ENCODE measurements at regions not wholly inside any gene's neighbourhood (a gene's known extent, or its start where the extent isn't known, plus 50 kb on each side); places are given as distances from the start of the nearest gene placed in this dataset.

GRCh38 chr4:176422511-176422910, 102.7 kb downstream of the SPCS3 start:
- Histone ChIP-seq H3K9me3 (replicated peaks) (no peaks in the 10 kb centered on the region), H3K27me3 (ENCODE audit: low read depth) (no peaks in the 10 kb centered on the region), H3K4me1 (no peaks in the 10 kb centered on the region), H3K27ac (replicated peaks) (no peak overlapping the region), H3K4me3 (no peak overlapping the region), H3K36me3 (no peaks in the 10 kb centered on the region)
- DNase-seq: no peak
- intact Hi-C loops (cut with micrococcal nuclease): no loop called here
- no peak for TF ChIP-seq CTCF (IDR thresholded peaks at IDR 0.05; ENCODE audit: borderline replicate concordance)

- Histone ChIP-seq H3K27me3 (ENCODE audit: low read depth) (no peaks in the 10 kb centered on the region), H3K27ac (replicated peaks) (no peak overlapping the region), H3K4me3 (no peak overlapping the region), H3K36me3 (no peaks in the 10 kb centered on the region), H3K9me3 (replicated peaks) (no peaks in the 10 kb centered on the region), H3K4me1 (no peaks in the 10 kb centered on the region)
- no peak for DNase-seq
- TF ChIP-seq CTCF (IDR thresholded peaks at IDR 0.05; ENCODE audit: borderline replicate concordance): no peak
- intact Hi-C loops (cut with micrococcal nuclease): no loop called here
Observed at GRCh38 chr4:176425035-176425434, 105.3 kb downstream of the SPCS3 start.

- TF ChIP-seq CTCF (IDR thresholded peaks at IDR 0.05; ENCODE audit: borderline replicate concordance): no peak
- H3K4me3 ChIP-seq: no peak overlapping the region
- no peaks in the 10 kb centered on the region for H3K27me3 ChIP-seq (ENCODE audit: low read depth)
- no peaks in the 10 kb centered on the region for H3K9me3 ChIP-seq (replicated peaks)
- no peak for DNase-seq
- no peak overlapping the region for H3K27ac ChIP-seq (replicated peaks)
- no peaks in the 10 kb centered on the region for H3K36me3 ChIP-seq
- intact Hi-C loops (cut with micrococcal nuclease): no loop called here
- no peaks in the 10 kb centered on the region for H3K4me1 ChIP-seq
Observed at GRCh38 chr4:176432811-176433540, 113.2 kb downstream of the SPCS3 start.

GRCh38 chr4:176433983-176434382, 114.2 kb downstream of the SPCS3 start:
- Histone ChIP-seq H3K36me3 (no peaks in the 10 kb centered on the region), H3K27me3 (ENCODE audit: low read depth) (no peaks in the 10 kb centered on the region), H3K27ac (replicated peaks) (no peak overlapping the region), H3K4me3 (no peak overlapping the region), H3K9me3 (replicated peaks) (no peaks in the 10 kb centered on the region), H3K4me1 (peaks cover 2% of the 10 kb centered on the region)
- DNase-seq: no peak
- intact Hi-C loops (cut with micrococcal nuclease): no loop called here
- TF ChIP-seq CTCF (IDR thresholded peaks at IDR 0.05; ENCODE audit: borderline replicate concordance): no peak

- TF ChIP-seq CTCF (IDR thresholded peaks at IDR 0.05; ENCODE audit: borderline replicate concordance): no peak
- no peak for DNase-seq
- H3K9me3 ChIP-seq (replicated peaks): no peaks in the 10 kb centered on the region
- H3K27ac ChIP-seq (replicated peaks): no peak overlapping the region
- H3K4me1 ChIP-seq: peaks cover 5% of the 10 kb centered on the region
- H3K36me3 ChIP-seq: no peaks in the 10 kb centered on the region
- intact Hi-C loops (cut with micrococcal nuclease): no loop called here
- H3K4me3 ChIP-seq: no peak overlapping the region
- no peaks in the 10 kb centered on the region for H3K27me3 ChIP-seq (ENCODE audit: low read depth)
Observed at GRCh38 chr4:176435901-176436292, 116.1 kb downstream of the SPCS3 start.
